DND-41 (cell line): ENCODE measurements at regions not wholly inside any gene's neighbourhood (a gene's known extent, or its start where the extent isn't known, plus 50 kb on each side); places are given as distances from the start of the nearest gene placed in this dataset.

Experiments
- EZH2 ChIP-seq: IDR thresholded peaks from 3 replicates; pipeline ENCODE4 v1.6.1; 2012; ENCODE audit warnings: borderline replicate concordance, low read depth, mild to moderate bottlenecking, moderate library complexity, low read length, inconsistent platforms; ENCODE audit not compliant: severe bottlenecking
- TF ChIP-seq, protein P1 (sequence below): IDR thresholded peaks from 2 replicates; pipeline ENCODE4 v1.5.1; 2012; ENCODE audit warnings: borderline replicate concordance, low read length, moderate library complexity, mild to moderate bottlenecking; ENCODE audit not compliant: poor library complexity, severe bottlenecking; ENCODE audit errors: extremely low read depth

DNA sequence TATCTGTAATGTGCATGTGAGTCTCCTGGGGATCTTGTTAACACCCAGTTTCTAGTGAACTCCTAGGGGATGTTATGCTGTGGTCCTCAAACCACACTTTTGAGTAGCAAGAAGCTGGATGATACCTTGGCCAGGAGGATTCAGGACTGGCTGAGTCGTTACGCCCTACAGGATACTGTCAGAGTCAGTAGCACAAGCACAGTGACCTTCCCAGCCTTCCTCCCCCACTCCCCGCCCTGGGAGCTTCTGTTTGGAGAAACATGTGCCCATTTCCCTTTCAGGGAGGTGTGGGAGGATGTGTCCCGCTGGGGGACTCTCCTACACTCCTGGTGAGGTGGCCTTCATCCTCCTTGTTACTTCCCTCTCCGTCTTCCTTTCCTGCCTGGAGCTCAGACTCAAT, 76.4 kb upstream of the TRPM1 start:
- TF ChIP-seq, protein P1, sequence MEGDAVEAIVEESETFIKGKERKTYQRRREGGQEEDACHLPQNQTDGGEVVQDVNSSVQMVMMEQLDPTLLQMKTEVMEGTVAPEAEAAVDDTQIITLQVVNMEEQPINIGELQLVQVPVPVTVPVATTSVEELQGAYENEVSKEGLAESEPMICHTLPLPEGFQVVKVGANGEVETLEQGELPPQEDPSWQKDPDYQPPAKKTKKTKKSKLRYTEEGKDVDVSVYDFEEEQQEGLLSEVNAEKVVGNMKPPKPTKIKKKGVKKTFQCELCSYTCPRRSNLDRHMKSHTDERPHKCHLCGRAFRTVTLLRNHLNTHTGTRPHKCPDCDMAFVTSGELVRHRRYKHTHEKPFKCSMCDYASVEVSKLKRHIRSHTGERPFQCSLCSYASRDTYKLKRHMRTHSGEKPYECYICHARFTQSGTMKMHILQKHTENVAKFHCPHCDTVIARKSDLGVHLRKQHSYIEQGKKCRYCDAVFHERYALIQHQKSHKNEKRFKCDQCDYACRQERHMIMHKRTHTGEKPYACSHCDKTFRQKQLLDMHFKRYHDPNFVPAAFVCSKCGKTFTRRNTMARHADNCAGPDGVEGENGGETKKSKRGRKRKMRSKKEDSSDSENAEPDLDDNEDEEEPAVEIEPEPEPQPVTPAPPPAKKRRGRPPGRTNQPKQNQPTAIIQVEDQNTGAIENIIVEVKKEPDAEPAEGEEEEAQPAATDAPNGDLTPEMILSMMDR = no peak
- no peak for TF ChIP-seq EZH2
